ENCODE measurements at regions not wholly inside any gene's neighbourhood (a gene's known extent, or its start where the extent isn't known, plus 50 kb on each side); places are given as distances from the start of the nearest gene placed in this dataset.
"Not testable (repeated sequence)": the region's sequence is repeated elsewhere in the genome, so short reads cannot be mapped to it uniquely, and the experiment has no call there.

DNA sequence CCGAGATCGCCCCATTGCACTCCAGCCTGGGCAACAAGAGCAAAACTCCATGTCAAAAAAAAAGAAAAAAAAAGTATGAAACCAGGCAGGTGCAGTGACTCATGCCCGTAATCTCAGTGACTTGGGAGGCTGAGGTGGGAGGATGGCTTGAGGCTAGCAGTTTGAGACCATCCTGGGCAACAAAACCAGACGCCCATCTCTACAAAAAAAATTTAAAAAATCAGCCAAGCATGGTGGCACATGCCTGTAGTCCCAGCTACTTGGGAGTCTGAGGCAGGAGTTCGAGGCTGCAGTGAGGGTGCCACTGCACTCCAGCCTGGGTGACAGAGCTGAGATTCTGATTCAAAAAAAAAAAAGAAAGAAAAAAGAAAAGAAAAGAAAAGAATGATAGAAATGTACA is 277.8 kb downstream of the MYCN start:
- no peak overlapping the region for H3K4me3 ChIP-seq (ENCODE audit: low read depth, low read length)
- DNase-seq (ENCODE audit: low read depth), result no peak
- TF ChIP-seq, protein P1, sequence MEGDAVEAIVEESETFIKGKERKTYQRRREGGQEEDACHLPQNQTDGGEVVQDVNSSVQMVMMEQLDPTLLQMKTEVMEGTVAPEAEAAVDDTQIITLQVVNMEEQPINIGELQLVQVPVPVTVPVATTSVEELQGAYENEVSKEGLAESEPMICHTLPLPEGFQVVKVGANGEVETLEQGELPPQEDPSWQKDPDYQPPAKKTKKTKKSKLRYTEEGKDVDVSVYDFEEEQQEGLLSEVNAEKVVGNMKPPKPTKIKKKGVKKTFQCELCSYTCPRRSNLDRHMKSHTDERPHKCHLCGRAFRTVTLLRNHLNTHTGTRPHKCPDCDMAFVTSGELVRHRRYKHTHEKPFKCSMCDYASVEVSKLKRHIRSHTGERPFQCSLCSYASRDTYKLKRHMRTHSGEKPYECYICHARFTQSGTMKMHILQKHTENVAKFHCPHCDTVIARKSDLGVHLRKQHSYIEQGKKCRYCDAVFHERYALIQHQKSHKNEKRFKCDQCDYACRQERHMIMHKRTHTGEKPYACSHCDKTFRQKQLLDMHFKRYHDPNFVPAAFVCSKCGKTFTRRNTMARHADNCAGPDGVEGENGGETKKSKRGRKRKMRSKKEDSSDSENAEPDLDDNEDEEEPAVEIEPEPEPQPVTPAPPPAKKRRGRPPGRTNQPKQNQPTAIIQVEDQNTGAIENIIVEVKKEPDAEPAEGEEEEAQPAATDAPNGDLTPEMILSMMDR (IDR thresholded peaks at IDR 0.05; ENCODE audit: control insufficient read depth, extremely low read depth, insufficient read depth), result no peak

DNA sequence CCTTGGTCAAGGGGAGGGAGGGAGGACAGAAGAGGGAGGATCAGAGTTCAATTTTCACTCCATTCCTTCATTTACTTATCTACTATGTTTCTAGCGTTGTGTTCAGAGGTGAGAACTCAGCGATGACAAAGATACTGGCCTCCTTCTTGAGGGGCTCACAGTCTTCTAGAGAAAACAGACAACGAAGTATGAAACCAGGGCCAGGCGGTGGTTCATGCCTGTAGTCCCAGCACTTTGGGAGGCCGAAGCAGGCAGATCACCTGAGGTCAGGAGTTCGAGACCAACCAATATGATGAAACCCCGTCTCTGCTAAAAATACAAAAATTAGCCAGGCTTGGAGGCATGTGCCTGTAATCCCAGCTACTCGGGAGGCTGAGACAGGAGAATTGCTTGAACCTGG is 277.4 kb downstream of the MYCN start:
- not testable (repeated sequence) for DNase-seq (ENCODE audit: low read depth); H3K4me3 ChIP-seq (ENCODE audit: low read depth, low read length)

DNA sequence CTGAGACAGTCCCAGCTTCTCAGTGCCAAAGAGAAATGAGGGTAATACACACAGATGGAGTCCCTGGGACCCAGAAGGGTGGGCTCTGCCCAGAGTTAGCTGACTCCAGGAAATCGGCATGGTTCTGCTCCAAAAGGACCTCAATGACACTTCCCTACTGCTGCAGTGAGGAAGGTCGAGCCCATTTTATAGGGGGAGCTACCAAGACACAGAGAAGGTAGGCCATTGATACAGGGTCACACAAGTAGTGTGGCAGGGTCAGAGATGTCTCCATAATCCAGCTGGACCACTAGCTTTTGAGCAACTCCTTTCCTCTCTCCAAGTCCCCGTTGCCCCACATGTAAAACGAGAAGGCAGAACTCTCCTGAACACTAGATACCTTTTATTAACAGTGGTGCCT is 276.9 kb downstream of the MYCN start:
- H3K4me3 ChIP-seq (ENCODE audit: low read depth, low read length), result no peak overlapping the region
- no peak for DNase-seq (ENCODE audit: low read depth)
- TF ChIP-seq, protein P1 (IDR thresholded peaks at IDR 0.05; ENCODE audit: control insufficient read depth, extremely low read depth, insufficient read depth), result no peak

DNA sequence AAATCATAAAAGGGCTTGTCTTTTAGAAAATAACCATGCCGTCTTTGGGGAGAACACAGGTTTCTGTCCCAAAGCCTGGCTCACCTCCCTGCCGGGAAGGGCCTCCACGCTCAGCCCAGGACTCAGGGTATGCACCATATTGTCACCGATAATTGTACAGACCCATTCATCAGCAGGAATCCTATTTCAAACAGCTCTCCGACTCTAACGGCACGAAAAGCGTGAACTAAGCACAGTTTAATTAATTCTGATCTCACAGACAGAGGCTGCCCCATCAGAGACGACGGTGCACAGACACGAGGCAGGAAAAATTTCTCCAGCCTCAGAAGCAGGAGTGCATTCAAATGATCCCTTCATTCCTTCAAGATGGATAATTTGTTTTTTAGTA is 276.2 kb downstream of the MYCN start:
- no peak overlapping the region for H3K4me3 ChIP-seq (ENCODE audit: low read depth, low read length)
- DNase-seq (ENCODE audit: low read depth), result no peak
- TF ChIP-seq, protein P1 (IDR thresholded peaks at IDR 0.05; ENCODE audit: control insufficient read depth, extremely low read depth, insufficient read depth), result no peak

DNA sequence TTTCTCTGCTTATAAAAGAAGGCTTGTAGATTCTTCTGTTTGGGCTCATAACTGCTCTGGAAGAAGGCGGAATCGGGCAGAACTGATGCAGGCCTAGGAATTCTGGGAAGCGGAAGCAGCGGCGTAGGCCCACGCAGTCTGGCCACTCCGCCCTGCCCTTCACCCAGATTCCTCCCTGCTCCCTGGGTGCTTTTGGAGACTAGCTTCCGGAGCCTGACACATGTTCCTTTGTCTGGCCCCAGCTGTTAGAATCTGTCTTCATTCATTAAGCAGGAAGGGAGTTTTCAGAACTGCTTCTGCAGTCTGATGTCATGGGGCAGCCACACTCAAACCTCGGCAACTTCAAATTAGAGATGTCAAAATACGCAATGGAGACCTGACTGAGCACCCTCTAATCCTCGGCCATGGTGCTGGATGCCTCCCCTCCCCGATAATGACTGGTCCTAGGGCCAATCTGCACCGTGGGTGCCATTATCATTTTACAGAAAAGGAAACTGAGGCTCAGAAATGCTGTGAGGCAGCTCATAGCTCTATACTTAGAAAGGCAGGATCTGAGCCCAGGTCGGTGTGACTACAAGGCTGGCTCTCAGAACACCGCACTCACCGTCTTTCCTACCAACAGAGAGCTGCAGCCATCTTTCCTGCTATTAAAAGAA is 275.7 kb downstream of the MYCN start:
- H3K4me3 ChIP-seq (ENCODE audit: low read depth, low read length), result no peak overlapping the region
- TF ChIP-seq, protein P1 (IDR thresholded peaks at IDR 0.05; ENCODE audit: control insufficient read depth, extremely low read depth, insufficient read depth), result no peak
- no peak for DNase-seq (ENCODE audit: low read depth)

DNA sequence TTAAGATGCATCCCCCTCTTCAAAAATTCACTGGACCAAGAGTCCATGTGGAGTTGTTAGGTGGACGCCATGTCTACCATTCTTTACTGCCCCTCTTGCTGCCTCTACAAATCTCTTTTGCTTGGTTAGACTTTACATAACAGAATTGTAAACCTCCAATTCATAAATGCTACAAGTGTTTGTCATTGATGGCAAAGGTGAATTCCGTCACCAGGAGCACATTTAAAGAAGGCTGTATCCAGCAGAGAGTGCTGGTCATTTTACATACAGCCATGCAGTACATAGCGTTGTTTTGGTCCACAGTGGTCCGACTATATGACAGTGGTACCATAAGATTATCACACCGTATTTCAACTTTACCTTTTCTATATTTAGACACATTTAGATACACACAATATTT is 274.5 kb downstream of the MYCN start:
- TF ChIP-seq, protein P1 (IDR thresholded peaks at IDR 0.05; ENCODE audit: control insufficient read depth, extremely low read depth, insufficient read depth), result no peak

DNA sequence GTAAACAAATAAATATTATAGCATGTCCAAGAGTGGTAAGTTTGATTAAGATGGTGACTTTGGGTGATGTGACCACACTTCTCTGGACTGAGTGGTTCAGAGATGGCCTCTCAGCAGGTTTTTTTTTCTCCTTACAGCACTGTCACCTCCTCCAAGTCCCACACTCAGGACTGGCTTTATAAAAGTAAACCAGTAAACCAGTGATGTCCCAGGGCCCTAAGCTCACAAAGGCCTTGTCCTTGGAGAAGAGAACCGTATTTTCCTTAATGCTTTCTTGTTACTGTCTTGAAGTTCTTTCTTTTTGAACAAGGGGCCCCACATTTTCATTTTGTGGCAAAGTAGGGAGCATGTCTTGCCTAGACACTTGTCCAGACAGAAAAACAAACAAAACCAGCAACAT is 274.0 kb downstream of the MYCN start:
- H3K4me3 ChIP-seq (ENCODE audit: low read depth, low read length), result no peak overlapping the region
- DNase-seq (ENCODE audit: low read depth), result no peak
- TF ChIP-seq, protein P1 (IDR thresholded peaks at IDR 0.05; ENCODE audit: control insufficient read depth, extremely low read depth, insufficient read depth), result no peak

More for the DNA sequence above, 274.5 kb downstream of the MYCN start:
- H3K4me3 ChIP-seq (ENCODE audit: low read depth, low read length), result no peak overlapping the region
- DNase-seq (ENCODE audit: low read depth), result no peak

Data from LNCaP clone FGC (cell line).